GM06990 (cell line): ENCODE measurements at regions not wholly inside any gene's neighbourhood (a gene's known extent, or its start where the extent isn't known, plus 50 kb on each side); places are given as distances from the start of the nearest gene placed in this dataset.

Source experiments
- DNase-seq: peaks from one replicate; pipeline ENCODE4 v3.0.0-alpha.2; 2011; ENCODE audit not compliant: insufficient read length; ENCODE audit errors: extremely low read depth
- H3K27me3 ChIP-seq: replicated peaks from 2 replicates; pipeline ENCODE4 v1.6.0; 2011; ENCODE audit warnings: low read length; ENCODE audit not compliant: control insufficient read depth, insufficient read depth
- H3K36me3 ChIP-seq: 2 replicates; pipeline ENCODE4 v1.5.1; 2011; ENCODE audit warnings: low read length; ENCODE audit not compliant: control insufficient read depth, insufficient read depth
- H3K4me3 ChIP-seq: replicated peaks from 2 replicates; pipeline ENCODE4 v1.5.1; 2011; ENCODE audit warnings: low read depth, mild to moderate bottlenecking, control low read depth, low read length
- CTCF ChIP-seq: IDR thresholded peaks from 2 replicates; pipeline ENCODE4 v1.5.1; 2011; ENCODE audit warnings: low read length, control low read depth, mild to moderate bottlenecking, inconsistent platforms; ENCODE audit not compliant: insufficient read depth, poor library complexity, severe bottlenecking

DNA sequence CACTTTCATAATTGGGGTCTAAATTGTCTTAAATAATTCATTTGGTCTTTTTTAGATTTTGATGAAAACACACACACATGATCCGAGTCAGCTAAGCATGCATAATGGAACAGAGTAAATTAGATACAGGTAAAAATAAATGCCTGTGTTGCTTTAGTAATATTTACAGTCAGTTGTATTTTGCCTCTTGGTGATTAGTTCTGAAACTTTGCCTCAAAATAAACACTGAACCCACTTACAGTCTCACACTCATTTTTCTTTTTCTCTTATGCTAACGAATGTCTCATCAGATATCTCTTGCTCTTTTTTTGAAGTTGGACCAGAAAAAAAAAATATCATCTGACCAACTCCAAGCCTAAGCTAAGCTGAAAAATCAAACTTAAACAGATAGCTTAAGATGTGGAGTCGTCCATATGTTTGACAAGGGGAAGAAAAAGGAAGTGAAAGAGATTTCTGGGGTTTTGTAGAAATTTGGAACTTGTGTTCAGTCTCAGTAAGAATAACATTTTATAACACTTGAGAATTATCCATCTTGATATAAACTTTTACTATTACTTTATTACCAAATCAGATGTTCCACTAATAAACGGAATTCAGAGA lies 592.5 kb downstream of the RPL10L start:
- DNase-seq = no peak
- TF ChIP-seq CTCF = no peak
- Histone ChIP-seq H3K27me3 (no peaks in the 10 kb centered on the region), H3K36me3 (no peaks in the 10 kb centered on the region), H3K4me3 (no peak overlapping the region)

DNA sequence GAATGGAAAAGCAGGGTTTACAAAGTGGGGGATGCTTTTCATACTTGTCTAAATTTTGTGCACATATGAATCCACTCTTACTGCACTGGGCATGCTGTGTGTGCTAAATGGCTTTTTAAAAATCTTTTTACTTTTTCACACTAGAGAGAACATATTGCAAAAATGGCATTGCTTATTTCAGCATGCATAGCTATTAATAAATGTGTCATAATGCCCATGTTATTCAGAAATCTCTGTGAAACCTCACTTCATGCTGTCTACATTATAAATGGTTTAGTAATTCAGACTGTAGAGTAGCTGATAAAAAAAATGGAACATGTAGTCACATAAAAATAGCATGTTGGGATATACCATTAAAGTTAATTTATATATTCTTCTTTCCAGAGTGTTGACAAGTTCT lies 593.8 kb downstream of the RPL10L start:
- no peaks in the 10 kb centered on the region for H3K36me3 ChIP-seq
- no peak for TF ChIP-seq CTCF
- no peaks in the 10 kb centered on the region for H3K27me3 ChIP-seq
- H3K4me3 ChIP-seq = no peak overlapping the region
- DNase-seq = no peak

GRCh38 chr14:46054526-46054925 lies 597.1 kb downstream of the RPL10L start:
- TF ChIP-seq CTCF = no peak
- no peaks in the 10 kb centered on the region for H3K36me3 ChIP-seq
- DNase-seq = no peak
- H3K27me3 ChIP-seq = no peaks in the 10 kb centered on the region
- no peak overlapping the region for H3K4me3 ChIP-seq

- no peak overlapping the region for H3K4me3 ChIP-seq
These were observed 598.4 kb downstream of the RPL10L start for GRCh38 chr14:46053221-46053620.

DNA sequence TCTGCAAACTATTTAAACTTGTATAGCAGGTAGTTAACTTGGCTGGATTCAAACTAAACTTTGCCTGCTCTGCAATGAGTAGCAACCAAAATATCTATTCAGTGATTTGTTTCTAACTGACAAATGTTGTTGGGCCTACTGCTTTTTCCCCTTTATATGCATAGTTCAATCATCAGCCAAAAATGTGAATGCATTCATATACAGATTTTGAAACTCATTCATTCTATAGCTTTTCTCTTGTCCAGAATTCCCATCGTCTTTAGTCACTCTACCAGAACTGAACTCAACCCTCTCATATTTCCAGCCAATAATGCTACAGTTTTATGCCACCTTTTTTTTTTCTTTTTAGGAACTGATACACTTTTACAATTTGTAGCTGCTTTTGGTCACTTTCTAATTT lies 599.8 kb downstream of the RPL10L start:
- no peak for TF ChIP-seq CTCF
- H3K4me3 ChIP-seq = no peak overlapping the region
- no peaks in the 10 kb centered on the region for H3K27me3 ChIP-seq
- no peak for DNase-seq
- no peaks in the 10 kb centered on the region for H3K36me3 ChIP-seq

More at GRCh38 chr14:46053221-46053620, 598.4 kb downstream of the RPL10L start:
- Histone ChIP-seq H3K36me3 (no peaks in the 10 kb centered on the region), H3K27me3 (no peaks in the 10 kb centered on the region)
- no peak for TF ChIP-seq CTCF
- no peak for DNase-seq

GRCh38 chr14:46048127-46048526 lies 603.5 kb downstream of the RPL10L start:
- Histone ChIP-seq H3K27me3 (no peaks in the 10 kb centered on the region), H3K36me3 (no peaks in the 10 kb centered on the region), H3K4me3 (no peak overlapping the region)
- DNase-seq = no peak
- peak; percentile 64 for TF ChIP-seq CTCF
